ENCODE measurements at regions not wholly inside any gene's neighbourhood (a gene's known extent, or its start where the extent isn't known, plus 50 kb on each side); places are given as distances from the start of the nearest gene placed in this dataset.

GRCh38 chr4:158964728-158965124 lies 138.2 kb upstream of the RAPGEF2 start:
- no peaks in the 10 kb centered on the region for H3K27me3 ChIP-seq
- H3K27ac ChIP-seq: no peak overlapping the region
- H3K36me3 ChIP-seq (replicated peaks; ENCODE audit: insufficient read depth, low read depth): no peaks in the 10 kb centered on the region
- no peaks in the 10 kb centered on the region for H3K9me3 ChIP-seq (ENCODE audit: low read depth)
- TF ChIP-seq EZH2 (IDR thresholded peaks at IDR 0.05; ENCODE audit: borderline replicate concordance): no peak
- TF ChIP-seq, protein P1, sequence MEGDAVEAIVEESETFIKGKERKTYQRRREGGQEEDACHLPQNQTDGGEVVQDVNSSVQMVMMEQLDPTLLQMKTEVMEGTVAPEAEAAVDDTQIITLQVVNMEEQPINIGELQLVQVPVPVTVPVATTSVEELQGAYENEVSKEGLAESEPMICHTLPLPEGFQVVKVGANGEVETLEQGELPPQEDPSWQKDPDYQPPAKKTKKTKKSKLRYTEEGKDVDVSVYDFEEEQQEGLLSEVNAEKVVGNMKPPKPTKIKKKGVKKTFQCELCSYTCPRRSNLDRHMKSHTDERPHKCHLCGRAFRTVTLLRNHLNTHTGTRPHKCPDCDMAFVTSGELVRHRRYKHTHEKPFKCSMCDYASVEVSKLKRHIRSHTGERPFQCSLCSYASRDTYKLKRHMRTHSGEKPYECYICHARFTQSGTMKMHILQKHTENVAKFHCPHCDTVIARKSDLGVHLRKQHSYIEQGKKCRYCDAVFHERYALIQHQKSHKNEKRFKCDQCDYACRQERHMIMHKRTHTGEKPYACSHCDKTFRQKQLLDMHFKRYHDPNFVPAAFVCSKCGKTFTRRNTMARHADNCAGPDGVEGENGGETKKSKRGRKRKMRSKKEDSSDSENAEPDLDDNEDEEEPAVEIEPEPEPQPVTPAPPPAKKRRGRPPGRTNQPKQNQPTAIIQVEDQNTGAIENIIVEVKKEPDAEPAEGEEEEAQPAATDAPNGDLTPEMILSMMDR (IDR thresholded peaks at IDR 0.05; ENCODE audit: poor library complexity): no peak
- no peak for TF ChIP-seq EZH2phosphoT487 (IDR thresholded peaks at IDR 0.05; ENCODE audit: low read depth, severe bottlenecking, unreplicated experiment)
- no peak for DNase-seq (ENCODE audit: low spot score)
- H3K4me1 ChIP-seq (ENCODE audit: insufficient read depth): no peaks in the 10 kb centered on the region
- H3K9me2 ChIP-seq (replicated peaks; ENCODE audit: insufficient read depth): no peaks in the 10 kb centered on the region
- no peaks in the 10 kb centered on the region for H4K20me1 ChIP-seq (ENCODE audit: insufficient read depth, poor library complexity, severe bottlenecking)
- 90% methylated on average over 1 of the region's 1 CpG for WGBS (ENCODE audit: low lambda C conversion rate, missing lambda C conversion rate)
- no peaks in the 10 kb centered on the region for H3K79me2 ChIP-seq
- H2AFZ ChIP-seq: no peak overlapping the region
- no peak overlapping the region for H3K4me2 ChIP-seq
- no peak overlapping the region for H3K4me3 ChIP-seq

DNA sequence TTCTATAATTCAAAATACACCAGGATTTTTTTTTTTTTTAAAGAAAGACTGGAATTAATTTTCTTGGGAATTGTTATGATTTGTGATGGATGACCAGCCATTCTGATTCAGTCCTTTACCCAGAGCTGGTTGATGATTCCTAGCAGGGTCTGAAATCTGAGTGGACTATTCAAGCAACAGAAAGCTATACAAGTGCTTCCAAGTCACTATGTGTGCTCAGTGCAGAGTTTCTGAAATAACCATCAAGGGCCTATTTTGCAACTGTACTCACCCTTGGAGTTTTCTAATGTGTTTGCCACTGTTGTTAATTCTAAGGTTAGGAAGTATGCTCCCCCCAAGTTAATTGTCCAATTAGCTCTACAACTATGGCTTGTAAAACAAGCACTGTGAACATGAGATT lies 137.7 kb upstream of the RAPGEF2 start:
- DNase-seq (ENCODE audit: low spot score): no peak

GRCh38 chr4:158966091-158966490 lies 136.8 kb upstream of the RAPGEF2 start:
- no peaks in the 10 kb centered on the region for H3K36me3 ChIP-seq (replicated peaks; ENCODE audit: insufficient read depth, low read depth)

More for the DNA sequence above, 137.7 kb upstream of the RAPGEF2 start:
- Histone ChIP-seq H3K4me3 (no peak overlapping the region), H2AFZ (no peak overlapping the region), H3K27ac (no peak overlapping the region), H3K27me3 (no peaks in the 10 kb centered on the region), H3K36me3 (replicated peaks; ENCODE audit: insufficient read depth, low read depth) (no peaks in the 10 kb centered on the region), H3K4me1 (ENCODE audit: insufficient read depth) (no peaks in the 10 kb centered on the region), H3K79me2 (no peaks in the 10 kb centered on the region), H3K4me2 (no peak overlapping the region), H3K9me2 (replicated peaks; ENCODE audit: insufficient read depth) (no peaks in the 10 kb centered on the region), H3K9me3 (ENCODE audit: low read depth) (no peaks in the 10 kb centered on the region), H4K20me1 (ENCODE audit: insufficient read depth, poor library complexity, severe bottlenecking) (no peaks in the 10 kb centered on the region)
- no peak for TF ChIP-seq EZH2 (IDR thresholded peaks at IDR 0.05; ENCODE audit: borderline replicate concordance)
- TF ChIP-seq, protein P1 (IDR thresholded peaks at IDR 0.05; ENCODE audit: poor library complexity): no peak
- no peak for TF ChIP-seq EZH2phosphoT487 (IDR thresholded peaks at IDR 0.05; ENCODE audit: low read depth, severe bottlenecking, unreplicated experiment)

More at GRCh38 chr4:158966091-158966490, 136.8 kb upstream of the RAPGEF2 start:
- DNase-seq (ENCODE audit: low spot score): no peak
- H3K27me3 ChIP-seq: no peaks in the 10 kb centered on the region
- no peaks in the 10 kb centered on the region for H3K79me2 ChIP-seq
- no peaks in the 10 kb centered on the region for H3K4me1 ChIP-seq (ENCODE audit: insufficient read depth)
- H2AFZ ChIP-seq: no peak overlapping the region
- no peaks in the 10 kb centered on the region for H3K9me3 ChIP-seq (ENCODE audit: low read depth)
- no peaks in the 10 kb centered on the region for H4K20me1 ChIP-seq (ENCODE audit: insufficient read depth, poor library complexity, severe bottlenecking)
- 79% methylated on average over 1 of the region's 1 CpG for WGBS (ENCODE audit: low lambda C conversion rate, missing lambda C conversion rate)
- no peak overlapping the region for H3K4me3 ChIP-seq
- H3K27ac ChIP-seq: no peak overlapping the region
- no peak for TF ChIP-seq EZH2 (IDR thresholded peaks at IDR 0.05; ENCODE audit: borderline replicate concordance)
- TF ChIP-seq EZH2phosphoT487 (IDR thresholded peaks at IDR 0.05; ENCODE audit: low read depth, severe bottlenecking, unreplicated experiment): no peak
- TF ChIP-seq, protein P1 (IDR thresholded peaks at IDR 0.05; ENCODE audit: poor library complexity): no peak
- H3K9me2 ChIP-seq (replicated peaks; ENCODE audit: insufficient read depth): no peaks in the 10 kb centered on the region
- no peak overlapping the region for H3K4me2 ChIP-seq
